Activated CD4-positive, alpha-beta memory T cell treated with anti-CD3 and anti-CD28 coated beads for 36 hours (primary cell): ENCODE measurements at regions not wholly inside any gene's neighbourhood (a gene's known extent, or its start where the extent isn't known, plus 50 kb on each side); places are given as distances from the start of the nearest gene placed in this dataset.

ENCODE experiments used
- CTCF ChIA-PET: fragments of 350-600 bp; sonication (Branson Sonifier 250); formaldehyde crosslinking; loops from one replicate; lab custom pipeline; 2021; ENCODE audit warnings: antibody characterized with exemption, inconsistent platforms; lab: Charles Lee
- POLR2A ChIA-PET: fragments of 350-600 bp; sonication (Branson Sonifier 250); formaldehyde crosslinking; loops from one replicate; lab custom pipeline; 2021; ENCODE audit warnings: antibody characterized with exemption; lab: Charles Lee
- DNase-seq: peaks from one replicate; pipeline ENCODE4 v3.0.0-alpha.2; 2020
- H3K27ac Mint-ChIP-seq: one replicate; pipeline ENCODE4 v1.8.0; 2021; ENCODE audit warnings: mixed read lengths
- H3K27me3 Mint-ChIP-seq: one replicate; pipeline ENCODE4 v1.8.0; 2021; ENCODE audit warnings: mixed read lengths
- H3K36me3 Mint-ChIP-seq: one replicate; pipeline ENCODE4 v1.8.0; 2021; ENCODE audit warnings: mixed read lengths
- H3K4me1 Mint-ChIP-seq: one replicate; pipeline ENCODE4 v1.8.0; 2021; ENCODE audit warnings: low read depth, mixed read lengths
- H3K4me3 Mint-ChIP-seq: one replicate; pipeline ENCODE4 v1.8.0; 2021; ENCODE audit warnings: mild to moderate bottlenecking, mixed read lengths
- H3K9me3 Mint-ChIP-seq: one replicate; pipeline ENCODE4 v1.8.0; 2021; ENCODE audit warnings: mixed read lengths
- intact Hi-C: fragments of 100-400 bp; cut with micrococcal nuclease; formaldehyde crosslinking; loops from one replicate; pipeline ENCODE4 v1.15.1; 2023

DNA sequence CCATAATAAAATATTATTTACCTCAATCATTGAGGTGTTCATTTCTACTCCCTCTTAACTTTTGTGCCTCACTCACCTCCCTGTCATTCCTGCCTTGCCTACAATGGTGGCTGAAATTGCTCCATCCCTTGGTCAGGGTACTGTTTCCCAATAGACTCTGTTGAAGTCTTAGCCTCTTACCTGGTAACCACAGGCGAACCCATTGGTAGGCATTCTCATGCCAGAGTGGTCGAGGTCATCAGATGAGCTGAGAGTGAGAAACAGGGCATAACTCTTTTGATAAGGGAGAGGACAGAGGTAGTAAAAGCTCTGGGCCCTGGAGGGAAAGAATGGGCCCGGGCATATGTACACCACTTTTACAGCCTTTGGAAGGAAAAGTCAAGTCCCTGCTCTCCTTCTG lies 265.6 kb downstream of the ARRDC4 start:
- H3K36me3 Mint-ChIP-seq, result no peaks in the 10 kb centered on the region
- H3K4me1 Mint-ChIP-seq, result no peaks in the 10 kb centered on the region
- H3K27ac Mint-ChIP-seq, result no peak overlapping the region
- ChIA-PET POLR2A (no interaction called here), CTCF (no interaction called here)
- no peak for DNase-seq
- peaks cover 2% of the 10 kb centered on the region for H3K9me3 Mint-ChIP-seq
- intact Hi-C loops, result no loop called here
- H3K27me3 Mint-ChIP-seq, result peaks cover 1% of the 10 kb centered on the region
- no peak overlapping the region for H3K4me3 Mint-ChIP-seq

DNA sequence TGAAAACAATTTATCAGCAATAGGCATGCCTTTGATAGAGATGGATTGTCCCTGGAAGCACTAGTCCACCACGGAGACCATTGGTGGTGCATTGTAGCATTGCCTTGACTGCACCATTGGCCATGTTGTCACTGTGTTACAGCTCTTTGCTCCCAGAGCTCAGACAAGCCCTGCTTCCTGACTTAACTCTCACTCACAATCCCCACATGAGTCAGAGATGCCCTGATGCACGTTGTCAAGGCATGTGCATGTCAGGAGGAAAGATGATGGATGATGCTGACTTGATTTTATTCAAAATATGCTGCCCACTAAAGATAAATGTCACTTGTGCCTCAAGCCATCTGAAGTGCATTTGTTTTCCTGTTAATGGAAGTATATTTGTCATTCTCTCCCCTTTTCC lies 266.1 kb downstream of the ARRDC4 start:
- Mint-ChIP-seq H3K27ac (no peak overlapping the region), H3K9me3 (peaks cover 2% of the 10 kb centered on the region), H3K4me3 (no peak overlapping the region), H3K27me3 (peaks cover 1% of the 10 kb centered on the region), H3K4me1 (no peaks in the 10 kb centered on the region), H3K36me3 (no peaks in the 10 kb centered on the region)
- ChIA-PET POLR2A (no interaction called here), CTCF (no interaction called here)
- intact Hi-C loops, result no loop called here
- no peak for DNase-seq

DNA sequence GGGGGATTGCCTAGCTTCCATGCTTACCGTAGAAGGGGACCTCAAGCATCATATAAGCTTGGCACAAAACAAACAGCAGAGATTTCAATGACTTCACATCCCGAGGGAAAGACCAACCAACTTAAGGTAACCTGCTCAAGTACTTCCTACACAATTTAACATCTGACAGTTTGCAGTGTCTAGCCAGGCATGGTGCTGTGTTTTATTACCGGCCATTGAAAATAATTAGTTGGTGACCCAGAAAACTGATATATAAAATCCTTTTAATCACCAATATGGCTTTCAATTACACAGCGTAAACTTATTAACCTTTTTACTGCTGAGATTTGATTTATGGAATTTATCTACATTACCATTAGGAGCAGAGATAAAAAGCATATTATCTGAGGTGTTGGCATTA lies 268.3 kb downstream of the ARRDC4 start:
- Mint-ChIP-seq H3K9me3 (no peaks in the 10 kb centered on the region), H3K4me1 (no peaks in the 10 kb centered on the region), H3K27me3 (peaks cover 1% of the 10 kb centered on the region), H3K4me3 (no peak overlapping the region), H3K27ac (no peak overlapping the region), H3K36me3 (no peaks in the 10 kb centered on the region)
- DNase-seq, result no peak
- intact Hi-C loops, result no loop called here
- ChIA-PET CTCF (no interaction called here), POLR2A (no interaction called here)

DNA sequence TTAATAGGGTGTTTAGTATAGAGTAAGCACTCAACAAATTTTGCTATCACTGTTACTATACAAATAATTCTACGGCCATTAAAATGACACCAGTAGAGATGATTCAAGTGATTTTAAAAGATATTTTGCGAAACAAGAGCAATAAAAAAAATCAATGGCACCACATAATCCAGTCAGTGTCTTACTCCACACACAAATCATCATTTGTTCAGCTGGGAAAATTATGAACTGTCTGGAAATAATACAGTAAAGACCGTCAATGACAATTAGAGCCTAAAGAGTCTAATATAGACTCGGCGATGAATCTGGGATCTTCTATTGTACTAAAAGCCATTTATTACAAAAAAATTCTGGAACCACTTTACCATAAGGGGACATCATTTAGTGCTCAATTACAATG lies 270.5 kb downstream of the ARRDC4 start:
- H3K9me3 Mint-ChIP-seq, result no peaks in the 10 kb centered on the region
- no peak overlapping the region for H3K27ac Mint-ChIP-seq
- POLR2A ChIA-PET, result no interaction called here
- H3K4me3 Mint-ChIP-seq, result no peak overlapping the region
- H3K4me1 Mint-ChIP-seq, result no peaks in the 10 kb centered on the region
- intact Hi-C loops, result no loop called here
- peaks cover 1% of the 10 kb centered on the region for H3K27me3 Mint-ChIP-seq
- DNase-seq, result no peak
- CTCF ChIA-PET, result no interaction called here
- no peaks in the 10 kb centered on the region for H3K36me3 Mint-ChIP-seq

DNA sequence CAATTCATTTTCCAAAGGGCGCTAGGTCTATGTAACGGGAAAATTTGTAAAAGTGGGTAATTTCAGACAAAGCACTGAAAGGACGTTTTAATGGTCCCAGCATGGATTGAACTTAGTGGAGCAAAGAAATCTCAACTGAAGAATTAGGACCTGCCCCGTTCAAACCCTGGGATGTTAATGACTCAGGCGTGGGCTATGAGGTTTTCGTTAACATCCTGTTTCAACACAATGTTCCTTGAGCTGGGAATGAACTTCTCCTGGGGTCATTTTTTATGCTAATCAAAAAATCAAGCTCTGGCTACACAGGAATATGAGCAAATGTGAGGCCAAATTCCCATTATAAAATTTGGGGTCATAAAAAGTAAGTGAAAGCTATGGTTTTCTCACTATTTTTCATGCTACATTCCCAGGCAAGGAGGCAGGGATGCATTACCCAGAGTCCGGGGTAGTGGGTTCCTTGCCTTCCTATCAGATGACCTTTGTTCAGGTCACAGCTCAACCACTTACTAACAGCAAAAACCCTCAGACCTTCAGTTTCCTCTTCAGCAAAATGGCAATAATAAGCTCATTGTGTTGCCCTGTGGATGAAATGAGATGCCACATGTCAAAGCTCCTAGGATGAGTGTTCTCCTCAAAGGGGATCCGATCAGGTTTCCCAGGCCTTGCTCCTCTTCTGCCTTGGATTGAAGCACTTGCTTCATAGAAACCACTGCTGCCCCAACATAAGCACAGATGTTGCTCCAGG lies 271.4 kb downstream of the ARRDC4 start:
- Mint-ChIP-seq H3K36me3 (no peaks in the 10 kb centered on the region), H3K4me3 (no peak overlapping the region), H3K27ac (no peak overlapping the region), H3K4me1 (no peaks in the 10 kb centered on the region), H3K27me3 (peaks cover 1% of the 10 kb centered on the region), H3K9me3 (no peaks in the 10 kb centered on the region)
- ChIA-PET CTCF (no interaction called here), POLR2A (no interaction called here)
- intact Hi-C loops, result no loop called here
- no peak for DNase-seq

DNA sequence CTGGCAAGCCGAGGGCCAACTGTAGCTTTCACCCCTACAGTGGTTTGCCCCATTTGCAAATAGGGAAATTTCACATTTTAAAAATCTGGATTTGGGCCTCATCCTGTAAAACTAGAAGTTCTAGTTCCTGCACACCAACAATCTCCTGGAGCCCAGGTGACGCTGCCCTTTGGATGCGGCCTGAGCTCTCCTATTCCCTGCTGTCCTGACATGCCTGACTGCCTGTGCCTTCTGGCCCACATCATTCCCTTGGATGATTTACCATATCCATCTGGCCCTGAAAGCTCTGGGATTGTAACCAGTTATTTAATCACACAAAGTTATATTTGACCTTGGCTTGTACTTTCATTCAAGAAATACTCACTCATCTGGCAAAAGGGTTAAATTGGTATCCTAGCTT lies 272.3 kb downstream of the ARRDC4 start:
- Mint-ChIP-seq H3K36me3 (no peaks in the 10 kb centered on the region), H3K4me3 (no peak overlapping the region), H3K4me1 (no peaks in the 10 kb centered on the region), H3K27ac (no peak overlapping the region), H3K9me3 (no peaks in the 10 kb centered on the region), H3K27me3 (no peaks in the 10 kb centered on the region)
- POLR2A ChIA-PET, result no interaction called here
- CTCF ChIA-PET, result no interaction called here
- no peak for DNase-seq
- intact Hi-C loops, result no loop called here

DNA sequence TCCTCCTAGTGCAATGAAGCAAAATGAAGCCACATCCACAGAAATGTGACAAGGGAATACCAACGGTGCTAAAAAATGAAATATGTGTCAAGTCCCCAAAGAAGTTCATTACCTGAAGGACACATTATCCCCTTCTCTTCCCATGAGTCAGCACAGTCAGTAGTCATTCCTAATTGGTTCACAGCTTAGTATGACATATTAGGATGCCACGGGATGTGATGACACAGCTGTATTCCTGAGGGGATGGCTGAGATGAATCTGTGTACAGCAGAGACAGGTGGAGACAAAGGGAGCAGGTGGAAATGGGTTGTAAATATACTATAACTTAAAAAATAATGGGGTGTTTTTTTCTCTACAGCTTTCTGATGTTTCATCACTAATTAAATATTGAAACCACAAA lies 273.4 kb downstream of the ARRDC4 start:
- CTCF ChIA-PET, result no interaction called here
- no peak overlapping the region for H3K4me3 Mint-ChIP-seq

DNA sequence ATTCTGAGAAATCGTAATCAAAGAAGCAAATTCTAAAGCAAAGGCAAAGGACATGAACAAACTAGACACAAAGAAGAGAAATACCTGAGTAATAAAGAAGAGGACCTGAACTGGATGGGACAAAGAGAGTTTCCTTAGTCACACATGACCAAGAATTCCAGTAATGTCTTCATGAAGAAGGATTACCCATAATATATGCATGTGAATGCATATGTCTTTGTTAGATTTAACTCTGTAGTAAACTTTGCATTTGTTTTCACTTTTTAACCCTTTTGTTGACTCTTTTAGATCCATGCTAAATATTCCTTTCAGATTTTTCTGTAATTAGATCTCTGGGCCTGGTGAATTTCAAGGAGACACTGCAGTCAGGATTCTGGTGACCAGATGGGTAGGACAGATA lies 279.8 kb downstream of the ARRDC4 start:
- Mint-ChIP-seq H3K27me3 (no peaks in the 10 kb centered on the region), H3K4me1 (no peaks in the 10 kb centered on the region), H3K27ac (no peak overlapping the region), H3K9me3 (no peaks in the 10 kb centered on the region), H3K4me3 (no peak overlapping the region), H3K36me3 (no peaks in the 10 kb centered on the region)
- CTCF ChIA-PET, result interaction anchor here (1.1 kb wide), 1 partner anchor 12 kb away, joined by 3 read pairs; no protein-coding TSS in a partner anchor
- DNase-seq, result no peak
- intact Hi-C loops, result no loop called here
- POLR2A ChIA-PET, result no interaction called here

More for the DNA sequence above, 273.4 kb downstream of the ARRDC4 start:
- POLR2A ChIA-PET, result no interaction called here
- intact Hi-C loops, result no loop called here
- Mint-ChIP-seq H3K27ac (no peak overlapping the region), H3K27me3 (no peaks in the 10 kb centered on the region), H3K4me1 (no peaks in the 10 kb centered on the region), H3K36me3 (no peaks in the 10 kb centered on the region), H3K9me3 (no peaks in the 10 kb centered on the region)
- DNase-seq, result no peak

DNA sequence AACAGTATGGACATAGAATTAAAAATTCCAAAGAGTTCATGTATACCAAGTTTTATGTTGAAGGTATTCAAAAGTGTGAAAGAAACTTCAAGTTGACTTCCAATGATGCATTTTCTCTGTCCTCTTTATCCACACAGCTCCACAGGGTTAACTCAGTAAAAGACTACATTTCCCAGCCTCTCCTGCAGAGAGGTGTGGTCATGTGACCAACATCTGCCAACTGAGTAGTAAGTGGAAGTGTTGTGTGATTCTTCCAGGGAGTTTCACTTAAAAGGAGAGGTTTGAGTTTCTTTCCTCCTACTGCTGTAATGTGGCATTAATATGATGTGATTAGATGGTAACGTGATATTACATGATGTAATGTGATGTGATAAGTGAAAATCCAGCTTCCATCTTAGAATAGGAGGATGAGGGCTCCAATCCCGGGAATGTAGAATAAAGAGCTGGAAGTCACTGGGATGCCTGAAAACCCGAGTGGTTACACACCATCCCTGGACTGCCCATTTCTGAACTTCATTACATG lies 280.6 kb downstream of the ARRDC4 start:
- POLR2A ChIA-PET, result no interaction called here
- CTCF ChIA-PET, result no interaction called here
- no peaks in the 10 kb centered on the region for H3K27me3 Mint-ChIP-seq

DNA sequence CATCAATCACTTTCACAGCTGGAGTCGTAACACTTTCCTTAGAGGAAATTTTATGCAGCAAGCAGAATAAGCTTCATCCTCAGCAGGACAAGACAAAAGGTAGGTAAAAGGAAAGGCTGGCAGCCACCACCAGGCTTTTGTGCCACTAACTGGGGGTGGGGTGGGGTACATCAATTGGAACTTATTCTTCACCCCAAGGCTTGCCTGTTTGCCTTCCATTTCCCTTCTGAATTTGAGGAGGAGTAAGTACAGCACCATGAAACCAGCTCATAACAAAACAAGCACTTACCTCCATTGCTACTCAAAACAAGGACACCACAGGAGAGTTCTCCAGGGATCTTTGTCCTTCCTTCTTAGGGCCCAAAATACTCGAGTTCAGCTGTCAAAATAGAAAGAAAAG lies 296.8 kb downstream of the ARRDC4 start:
- no peaks in the 10 kb centered on the region for H3K27me3 Mint-ChIP-seq
- H3K36me3 Mint-ChIP-seq, result no peaks in the 10 kb centered on the region
- no peaks in the 10 kb centered on the region for H3K4me1 Mint-ChIP-seq
- POLR2A ChIA-PET, result no interaction called here
- no peak for DNase-seq
- H3K4me3 Mint-ChIP-seq, result no peak overlapping the region
- peaks cover 20% of the 10 kb centered on the region for H3K9me3 Mint-ChIP-seq
- CTCF ChIA-PET, result interaction anchor here (1.2 kb wide), 1 partner anchor 54 kb away, joined by 3 read pairs; no protein-coding TSS in a partner anchor
- H3K27ac Mint-ChIP-seq, result no peak overlapping the region
- intact Hi-C loops, result no loop called here

More for the DNA sequence above, 280.6 kb downstream of the ARRDC4 start:
- no peak for DNase-seq
- Mint-ChIP-seq H3K27ac (no peak overlapping the region), H3K4me3 (no peak overlapping the region), H3K9me3 (no peaks in the 10 kb centered on the region), H3K36me3 (no peaks in the 10 kb centered on the region), H3K4me1 (no peaks in the 10 kb centered on the region)
- intact Hi-C loops, result no loop called here

DNA sequence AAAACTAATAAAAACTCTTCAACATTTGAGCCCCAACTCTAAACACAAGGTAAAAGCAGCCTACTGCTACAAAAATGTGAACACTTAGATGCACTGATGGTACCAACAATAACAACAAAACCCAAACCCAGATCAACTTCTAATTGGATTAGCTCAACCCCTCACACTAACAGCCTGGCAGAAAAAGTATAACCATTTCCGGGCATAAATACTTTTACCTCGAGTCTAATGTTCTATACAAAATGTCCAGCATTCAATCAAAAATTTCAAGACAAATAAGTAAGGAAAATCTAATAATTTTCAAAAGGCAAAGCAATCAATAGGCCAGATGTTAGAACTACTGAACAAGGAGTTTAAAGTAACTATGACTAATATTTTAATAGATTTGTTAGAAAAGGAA lies 303.3 kb downstream of the ARRDC4 start:
- no peaks in the 10 kb centered on the region for H3K4me1 Mint-ChIP-seq
- H3K4me3 Mint-ChIP-seq, result no peak overlapping the region
- POLR2A ChIA-PET, result no interaction called here
- H3K27ac Mint-ChIP-seq, result no peak overlapping the region
- intact Hi-C loops, result no loop called here
- H3K36me3 Mint-ChIP-seq, result no peaks in the 10 kb centered on the region
- DNase-seq, result no peak
- H3K27me3 Mint-ChIP-seq, result no peaks in the 10 kb centered on the region
- H3K9me3 Mint-ChIP-seq, result peaks cover 27% of the 10 kb centered on the region
- CTCF ChIA-PET, result no interaction called here

DNA sequence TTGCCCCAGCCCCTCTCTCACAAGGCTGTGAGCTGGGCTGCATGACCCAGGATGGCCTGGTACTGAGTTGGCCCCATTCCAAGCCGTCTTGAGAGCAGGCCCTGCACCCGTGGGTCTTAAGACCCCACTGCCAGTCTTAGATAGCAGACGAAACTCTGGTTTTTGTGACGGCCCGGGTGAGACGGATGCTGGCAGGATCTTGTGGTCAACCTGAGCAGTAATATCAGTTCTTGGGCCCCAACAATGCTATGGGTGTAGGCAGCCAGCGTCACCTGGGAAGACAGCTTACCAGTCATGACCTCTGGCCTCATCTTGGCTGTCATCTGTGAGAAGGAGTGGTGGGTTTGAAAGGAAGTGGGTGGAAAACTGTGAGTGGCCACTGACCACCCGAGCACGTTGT lies 305.8 kb downstream of the ARRDC4 start:
- Mint-ChIP-seq H3K4me3 (no peak overlapping the region), H3K4me1 (no peaks in the 10 kb centered on the region), H3K36me3 (no peaks in the 10 kb centered on the region), H3K9me3 (peaks cover 25% of the 10 kb centered on the region), H3K27me3 (no peaks in the 10 kb centered on the region), H3K27ac (no peak overlapping the region)
- intact Hi-C loops, result no loop called here
- POLR2A ChIA-PET, result no interaction called here
- CTCF ChIA-PET, result no interaction called here
- no peak for DNase-seq

DNA sequence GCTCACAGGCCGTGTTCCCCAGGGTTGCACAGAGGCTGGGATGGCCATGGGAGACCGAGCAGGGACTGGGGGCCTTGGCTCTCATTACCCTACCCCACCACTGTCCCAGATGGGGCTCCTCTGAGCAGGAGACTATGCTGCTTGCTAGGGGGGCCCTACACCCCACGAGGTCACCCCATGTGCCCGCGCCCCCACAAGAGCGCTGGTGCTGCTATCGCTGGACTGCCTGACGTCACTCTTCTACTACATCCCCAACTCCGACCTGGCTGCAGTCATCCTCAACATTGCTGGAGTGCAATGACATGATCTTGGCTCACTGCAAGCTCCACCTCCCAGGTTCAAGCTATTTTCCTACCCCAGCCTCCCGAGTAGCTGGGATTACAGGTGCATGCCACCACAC lies 307.7 kb downstream of the ARRDC4 start:
- no peaks in the 10 kb centered on the region for H3K4me1 Mint-ChIP-seq
- POLR2A ChIA-PET, result interaction anchor here (0.7 kb wide), 1 partner anchor 10 kb away, joined by 3 read pairs; no protein-coding TSS in a partner anchor

More for the DNA sequence above, 307.7 kb downstream of the ARRDC4 start:
- no peak overlapping the region for H3K27ac Mint-ChIP-seq
- no peak for DNase-seq
- H3K9me3 Mint-ChIP-seq, result peaks cover 20% of the 10 kb centered on the region
- H3K4me3 Mint-ChIP-seq, result no peak overlapping the region
- no peaks in the 10 kb centered on the region for H3K36me3 Mint-ChIP-seq
- no peaks in the 10 kb centered on the region for H3K27me3 Mint-ChIP-seq
- intact Hi-C loops, result no loop called here
- CTCF ChIA-PET, result no interaction called here
